Ishikawa (cell line): ENCODE measurements at regions not wholly inside any gene's neighbourhood (a gene's known extent, or its start where the extent isn't known, plus 50 kb on each side); places are given as distances from the start of the nearest gene placed in this dataset.

ENCODE experiments used
- CEBPB ChIP-seq: IDR thresholded peaks from 2 replicates; pipeline ENCODE4 v1.6.1; 2012
- EP300 ChIP-seq: IDR thresholded peaks from 2 replicates; pipeline ENCODE4 v1.6.1; 2012; ENCODE audit warnings: borderline replicate concordance
- TF ChIP-seq, protein P1 (sequence below): IDR thresholded peaks from 2 replicates; pipeline ENCODE4 v1.6.1; 2012

DNA sequence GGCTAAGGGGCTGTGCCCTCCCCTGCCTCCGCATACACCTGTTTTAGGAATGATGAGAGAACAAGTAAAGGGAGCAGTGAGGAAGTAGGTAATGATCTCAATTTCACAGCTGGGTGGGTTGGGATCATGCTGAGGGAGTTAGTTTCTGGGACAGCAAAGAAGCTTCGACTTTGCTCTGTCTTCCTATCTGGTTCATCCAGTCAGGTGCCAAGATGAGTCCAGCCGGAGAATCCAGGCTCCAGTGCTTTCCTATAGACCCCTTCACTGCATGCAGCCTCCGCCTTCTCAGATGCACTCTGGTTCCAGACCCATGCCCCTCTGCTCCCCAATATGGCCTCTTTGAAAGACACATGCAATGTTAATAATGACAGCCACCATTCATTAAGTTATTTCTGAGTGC is 119.1 kb upstream of the NCAM1 start:
- TF ChIP-seq CEBPB (no peak), EP300 (no peak)
- TF ChIP-seq, protein P1, sequence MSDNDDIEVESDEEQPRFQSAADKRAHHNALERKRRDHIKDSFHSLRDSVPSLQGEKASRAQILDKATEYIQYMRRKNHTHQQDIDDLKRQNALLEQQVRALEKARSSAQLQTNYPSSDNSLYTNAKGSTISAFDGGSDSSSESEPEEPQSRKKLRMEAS = no peak
